DOHH2 (cell line): ENCODE measurements at regions not wholly inside any gene's neighbourhood (a gene's known extent, or its start where the extent isn't known, plus 50 kb on each side); places are given as distances from the start of the nearest gene placed in this dataset.

Experiments
- H3F3A ChIP-seq: fragments of 200-600 bp; sonication (generic), shearing (Covaris generic); 2 replicates; pipeline ENCODE4 v1.6.0; 2016; ENCODE audit warnings: antibody characterized with exemption, mild to moderate bottlenecking; ENCODE audit not compliant: control insufficient read depth, insufficient read depth
- H3K27ac ChIP-seq: fragments of 200-600 bp; sonication (generic); 2 replicates; pipeline ENCODE4 v1.5.1; 2014; ENCODE audit warnings: low read depth, mild to moderate bottlenecking, low read length, moderate library complexity
- H3K27me3 ChIP-seq: fragments of 200-600 bp; sonication (generic); 2 replicates; pipeline ENCODE4 v1.6.1; 2014; ENCODE audit warnings: mild to moderate bottlenecking, low read length, mixed read lengths; ENCODE audit not compliant: control insufficient read depth
- H3K36me3 ChIP-seq: fragments of 200-600 bp; sonication (generic); 2 replicates; pipeline ENCODE4 v1.6.1; 2014; ENCODE audit warnings: mild to moderate bottlenecking, low read length, moderate library complexity, mixed read lengths; ENCODE audit not compliant: control insufficient read depth
- H3K4me1 ChIP-seq: fragments of 200-600 bp; sonication (generic); 2 replicates; pipeline ENCODE4 v1.6.1; 2014; ENCODE audit warnings: mild to moderate bottlenecking, low read length, mixed read lengths; ENCODE audit not compliant: control insufficient read depth
- H3K4me2 ChIP-seq: fragments of 200-600 bp; sonication (generic); 2 replicates; pipeline ENCODE4 v1.6.0; 2014; ENCODE audit warnings: mild to moderate bottlenecking, low read length, moderate library complexity
- H3K4me3 ChIP-seq: fragments of 200-600 bp; sonication (generic); 2 replicates; pipeline ENCODE4 v1.5.1; 2014; ENCODE audit warnings: mild to moderate bottlenecking, low read length, mixed read lengths
- H3K79me2 ChIP-seq: fragments of 200-600 bp; sonication (generic); 2 replicates; pipeline ENCODE4 v1.6.1; 2014; ENCODE audit warnings: mild to moderate bottlenecking, low read length, mixed read lengths; ENCODE audit not compliant: control insufficient read depth
- H3K9me2 ChIP-seq: fragments of 200-600 bp; sonication (generic); replicated peaks from 2 replicates; pipeline ENCODE4 v1.6.1; 2014; ENCODE audit warnings: mild to moderate bottlenecking, low read length, mixed read lengths; ENCODE audit not compliant: control insufficient read depth
- H3K9me3 ChIP-seq: fragments of 200-600 bp; sonication (generic); 2 replicates; pipeline ENCODE4 v1.6.1; 2014; ENCODE audit warnings: antibody characterized with exemption, low read length, mixed read lengths; ENCODE audit not compliant: control insufficient read depth, insufficient read depth
- H4K20me1 ChIP-seq: fragments of 200-600 bp; sonication (generic); 2 replicates; pipeline ENCODE4 v1.6.0; 2014; ENCODE audit warnings: low read depth, mild to moderate bottlenecking, antibody characterized with exemption, low read length, moderate library complexity; ENCODE audit not compliant: control insufficient read depth, insufficient read depth
- CTCF ChIP-seq: fragments of 200-600 bp; sonication (generic); IDR thresholded peaks from one replicate; pipeline ENCODE4 v1.5.1; 2014; ENCODE audit warnings: antibody characterized with exemption, mild to moderate bottlenecking, low read depth, low read length; ENCODE audit not compliant: poor library complexity, severe bottlenecking
- EZH2phosphoT487 ChIP-seq: fragments of 200-600 bp; sonication (generic); IDR thresholded peaks from 2 replicates; pipeline ENCODE4 v1.6.1; 2017; ENCODE audit warnings: borderline replicate concordance, mild to moderate bottlenecking, antibody characterized with exemption, low read length, moderate library complexity, mixed read lengths

DNA sequence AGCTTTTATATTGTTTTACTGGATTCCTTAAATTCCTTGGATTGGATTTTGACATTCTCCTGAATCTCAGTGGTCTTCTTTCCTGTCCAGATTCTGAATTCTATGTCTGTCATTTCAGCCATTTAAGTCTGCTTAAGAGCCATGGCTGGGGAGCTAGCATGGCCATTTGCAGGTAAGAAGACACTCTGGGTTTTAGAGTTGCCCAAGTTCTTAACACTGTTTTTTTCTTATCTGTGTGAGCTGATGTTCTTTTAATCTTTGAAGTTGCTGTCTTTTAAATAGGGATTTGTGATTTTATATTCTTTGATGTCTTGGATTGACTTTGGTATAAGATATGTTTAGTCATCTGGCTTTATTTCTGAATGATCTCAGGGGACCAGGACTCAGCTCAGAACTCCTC lies 677.2 kb downstream of the CCDC85A start:
- Histone ChIP-seq H4K20me1 (no peaks in the 10 kb centered on the region), H3K9me3 (no peaks in the 10 kb centered on the region), H3K4me2 (no peak overlapping the region), H3F3A (no peaks in the 10 kb centered on the region), H3K4me3 (no peak overlapping the region), H3K9me2 (no peaks in the 10 kb centered on the region), H3K4me1 (no peaks in the 10 kb centered on the region), H3K36me3 (no peaks in the 10 kb centered on the region), H3K79me2 (no peaks in the 10 kb centered on the region), H3K27ac (no peak overlapping the region), H3K27me3 (no peaks in the 10 kb centered on the region)
- TF ChIP-seq CTCF (no peak), EZH2phosphoT487 (no peak)

GRCh38 chr2:56871644-56872043 lies 687.9 kb downstream of the CCDC85A start:
- TF ChIP-seq CTCF, result no peak
- no peak for TF ChIP-seq EZH2phosphoT487
- H3K27ac ChIP-seq, result no peak overlapping the region
- no peaks in the 10 kb centered on the region for H3K9me3 ChIP-seq
- no peaks in the 10 kb centered on the region for H3K4me1 ChIP-seq
- no peaks in the 10 kb centered on the region for H3K79me2 ChIP-seq
- no peaks in the 10 kb centered on the region for H3K27me3 ChIP-seq
- no peaks in the 10 kb centered on the region for H3F3A ChIP-seq
- no peaks in the 10 kb centered on the region for H4K20me1 ChIP-seq
- no peak overlapping the region for H3K4me2 ChIP-seq
- no peaks in the 10 kb centered on the region for H3K9me2 ChIP-seq
- no peaks in the 10 kb centered on the region for H3K36me3 ChIP-seq
- H3K4me3 ChIP-seq, result no peak overlapping the region

DNA sequence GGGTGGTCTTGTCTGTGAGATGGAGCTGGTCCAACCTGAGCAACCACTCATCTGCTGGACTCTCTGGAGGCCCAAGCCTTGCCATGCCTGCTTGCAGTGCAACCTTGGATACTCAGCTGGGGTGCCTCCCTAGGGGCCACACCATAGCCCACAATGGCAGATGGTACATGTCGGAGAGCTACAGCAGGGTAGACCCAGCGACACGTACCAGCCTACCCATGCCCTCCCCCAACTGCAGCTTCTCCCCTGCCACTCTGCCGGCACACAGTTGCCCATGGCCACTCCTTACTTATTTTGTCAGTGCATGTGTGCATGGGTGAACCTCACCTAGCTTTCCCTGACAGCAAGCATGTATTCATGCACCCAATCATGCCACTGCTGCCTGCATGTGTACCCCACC lies 690.9 kb downstream of the CCDC85A start:
- Histone ChIP-seq H3F3A (no peaks in the 10 kb centered on the region), H3K9me3 (no peaks in the 10 kb centered on the region), H3K27ac (no peak overlapping the region), H3K79me2 (no peaks in the 10 kb centered on the region), H3K4me2 (no peak overlapping the region), H3K36me3 (no peaks in the 10 kb centered on the region), H3K9me2 (no peaks in the 10 kb centered on the region), H4K20me1 (no peaks in the 10 kb centered on the region), H3K27me3 (no peaks in the 10 kb centered on the region), H3K4me3 (no peak overlapping the region), H3K4me1 (no peaks in the 10 kb centered on the region)
- no peak for TF ChIP-seq EZH2phosphoT487
- no peak for TF ChIP-seq CTCF

DNA sequence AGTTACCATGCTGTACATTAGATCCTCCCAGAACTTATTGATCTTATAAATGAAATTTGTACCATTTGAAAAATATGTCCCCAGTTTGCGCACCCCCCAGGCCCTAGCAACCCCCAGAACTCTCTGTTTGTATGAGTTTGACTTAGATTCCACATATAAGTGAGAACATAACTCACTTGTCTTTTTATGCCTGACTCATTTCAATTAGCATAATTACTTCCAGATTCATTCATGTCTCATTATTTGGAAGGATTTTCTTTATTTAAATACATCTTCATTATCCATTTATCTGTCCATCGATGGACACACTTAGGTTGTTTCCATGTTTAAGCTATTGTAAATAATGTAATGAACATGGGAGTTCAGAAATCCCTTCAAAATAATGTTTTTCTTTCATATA lies 705.9 kb downstream of the CCDC85A start:
- no peaks in the 10 kb centered on the region for H3K9me2 ChIP-seq
- H3K4me3 ChIP-seq, result no peak overlapping the region
- no peaks in the 10 kb centered on the region for H4K20me1 ChIP-seq
- H3K4me1 ChIP-seq, result no peaks in the 10 kb centered on the region
- no peak overlapping the region for H3K4me2 ChIP-seq
- no peaks in the 10 kb centered on the region for H3K9me3 ChIP-seq
- TF ChIP-seq EZH2phosphoT487 (no peak), CTCF (no peak)
- H3K36me3 ChIP-seq, result no peaks in the 10 kb centered on the region
- H3K79me2 ChIP-seq, result no peaks in the 10 kb centered on the region
- no peak overlapping the region for H3K27ac ChIP-seq
- H3F3A ChIP-seq, result no peaks in the 10 kb centered on the region
- H3K27me3 ChIP-seq, result no peaks in the 10 kb centered on the region
